HuH-7 (cell line): ENCODE measurements at regions not wholly inside any gene's neighbourhood (a gene's known extent, or its start where the extent isn't known, plus 50 kb on each side); places are given as distances from the start of the nearest gene placed in this dataset.

Source experiments
- DNase-seq: peaks from one replicate; pipeline ENCODE4 v3.0.0; 2011; ENCODE audit warnings: low spot score

DNA sequence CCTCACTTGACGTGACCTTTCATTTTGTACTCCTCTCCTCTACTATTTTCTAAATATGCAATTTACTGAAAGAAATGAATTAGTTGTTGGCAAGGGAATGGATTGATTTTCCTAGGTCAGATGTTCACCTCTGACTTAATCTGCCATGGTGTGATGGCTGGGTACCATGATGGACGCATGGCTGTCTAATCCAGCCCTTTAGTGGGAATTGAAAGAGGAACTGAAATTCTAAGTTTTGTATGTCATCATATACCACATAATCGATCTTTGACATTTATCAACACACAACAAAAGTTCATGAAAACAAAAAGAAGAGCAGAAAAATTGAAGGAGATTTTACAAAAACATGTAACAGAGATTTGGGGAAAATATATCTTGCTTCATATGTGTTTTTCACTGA, 331.3 kb upstream of the SNX7 start:
- no peak for DNase-seq

DNA sequence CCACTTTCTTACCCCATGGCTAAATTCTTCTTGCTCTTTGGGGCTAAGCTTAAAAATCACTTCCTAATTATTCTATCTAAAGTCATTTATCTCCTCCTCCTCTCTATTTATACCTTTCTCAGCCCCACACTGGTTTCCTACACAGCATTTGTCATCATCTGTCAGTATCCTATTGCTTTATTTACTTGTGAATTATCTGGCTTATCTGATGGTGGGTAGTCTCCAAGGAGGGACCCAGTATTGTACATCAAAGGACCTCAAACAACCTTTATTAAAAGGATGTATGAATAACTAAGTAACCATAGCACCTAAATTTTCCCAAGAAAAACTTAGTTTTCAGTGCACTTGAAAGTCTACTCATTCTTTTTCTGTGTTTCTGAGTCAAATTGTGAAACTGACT, 332.7 kb upstream of the SNX7 start:
- no peak for DNase-seq

DNA sequence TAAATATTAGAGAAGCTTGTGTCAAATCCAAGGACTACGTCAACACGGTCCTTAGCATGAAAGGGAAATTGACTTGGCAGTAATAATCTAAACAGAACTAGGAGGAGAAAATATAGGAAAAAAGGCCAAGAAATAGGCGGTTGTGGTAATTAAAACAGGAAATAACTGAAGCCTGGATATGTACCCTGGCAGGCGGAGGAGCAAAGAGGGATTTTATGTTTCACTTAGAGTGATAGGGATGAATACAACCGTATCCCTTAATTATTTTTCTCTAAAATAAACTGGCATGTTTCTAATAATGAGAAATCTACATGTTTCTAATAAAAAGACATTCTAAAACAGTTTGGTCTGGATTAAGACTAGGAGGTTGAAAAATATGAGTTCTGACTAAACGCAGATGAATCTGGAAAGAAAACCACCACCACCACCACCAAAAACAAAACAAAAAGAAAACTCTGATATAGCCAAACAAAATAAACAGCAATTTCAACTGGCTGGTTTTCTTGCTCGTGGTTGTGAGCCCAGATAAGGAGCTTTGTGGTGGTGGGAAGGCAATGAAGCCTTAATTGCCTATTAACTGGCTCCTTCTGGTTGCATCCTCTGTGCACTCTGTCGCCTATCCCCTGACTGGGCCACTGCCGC, 334.2 kb upstream of the SNX7 start:
- DNase-seq = no peak

DNA sequence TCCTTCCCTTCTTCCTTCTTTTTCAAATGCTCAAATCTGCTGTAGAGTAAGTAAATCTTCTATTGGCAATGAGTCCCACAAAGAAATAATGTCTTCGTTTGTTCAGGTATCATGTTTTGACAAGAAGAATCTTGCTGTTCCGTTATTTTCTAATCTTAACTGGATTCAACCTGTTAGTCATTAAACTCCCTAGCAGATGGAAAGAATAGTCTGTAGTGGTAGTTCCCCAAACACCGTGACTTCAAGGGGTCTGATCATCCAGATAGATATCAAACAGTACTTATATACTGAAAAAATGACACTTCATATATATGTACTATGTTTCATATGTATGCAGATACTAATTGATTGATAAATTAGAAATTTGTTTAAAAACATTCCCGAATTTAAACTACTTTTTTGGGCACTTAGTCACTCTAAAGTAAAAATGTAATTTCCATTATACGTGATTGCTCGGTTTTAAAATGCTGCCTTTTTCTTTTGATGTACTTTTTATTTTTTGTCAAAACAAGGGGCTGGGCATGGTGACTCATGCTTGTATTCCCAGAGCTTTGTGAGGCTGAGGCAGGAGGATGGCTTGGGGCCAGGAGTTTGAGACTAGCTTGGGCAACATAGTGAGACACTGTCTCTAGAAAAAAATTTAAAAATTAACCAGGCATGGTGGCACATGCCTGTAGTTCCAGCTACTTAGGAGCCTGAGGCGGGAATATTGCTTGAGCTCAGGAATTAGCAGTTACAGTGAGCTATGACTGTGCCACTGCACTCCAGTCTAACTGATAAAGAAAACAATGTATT, 335.7 kb upstream of the SNX7 start:
- no peak for DNase-seq

DNA sequence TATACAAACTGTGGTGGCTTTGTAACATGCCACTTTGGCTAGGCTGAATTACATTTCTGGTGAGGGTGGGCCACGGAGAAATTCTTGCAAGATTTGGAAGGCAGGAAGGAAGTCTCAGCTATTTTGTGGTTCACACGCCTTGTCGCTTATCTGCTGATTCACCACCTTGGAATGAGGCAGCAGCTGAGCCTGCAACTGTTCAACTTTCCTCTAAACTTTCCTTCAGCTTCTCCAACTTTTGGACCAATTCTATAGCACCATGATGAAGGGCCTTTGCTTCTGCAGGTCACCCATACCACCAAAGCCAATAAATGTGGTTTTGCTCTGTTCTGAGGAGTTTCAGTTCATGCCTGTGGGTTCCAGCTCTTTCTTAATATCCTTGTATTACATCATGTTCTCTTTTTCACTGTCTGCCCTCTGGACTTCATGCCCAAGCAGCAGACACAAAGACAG, 337.6 kb upstream of the SNX7 start:
- no peak for DNase-seq

DNA sequence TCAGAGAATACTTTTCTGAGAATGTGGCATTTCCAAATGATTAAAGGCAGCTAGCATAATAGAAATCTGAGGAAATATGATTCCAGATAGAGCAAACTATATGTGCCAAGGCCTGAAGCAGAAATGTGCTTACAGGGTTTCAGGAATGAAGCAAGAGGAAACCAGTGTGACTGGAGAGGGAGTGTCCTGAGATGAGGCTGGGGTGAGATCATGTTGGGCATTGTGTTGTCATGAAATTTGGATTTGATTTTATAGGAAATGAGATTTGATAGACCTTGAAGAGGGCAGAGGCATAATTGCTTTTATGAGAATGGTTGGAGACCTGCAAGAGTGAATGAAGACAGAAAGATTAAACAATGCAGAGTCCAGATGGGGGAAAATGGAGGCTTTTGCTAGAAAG, 338.1 kb upstream of the SNX7 start:
- DNase-seq = no peak

DNA sequence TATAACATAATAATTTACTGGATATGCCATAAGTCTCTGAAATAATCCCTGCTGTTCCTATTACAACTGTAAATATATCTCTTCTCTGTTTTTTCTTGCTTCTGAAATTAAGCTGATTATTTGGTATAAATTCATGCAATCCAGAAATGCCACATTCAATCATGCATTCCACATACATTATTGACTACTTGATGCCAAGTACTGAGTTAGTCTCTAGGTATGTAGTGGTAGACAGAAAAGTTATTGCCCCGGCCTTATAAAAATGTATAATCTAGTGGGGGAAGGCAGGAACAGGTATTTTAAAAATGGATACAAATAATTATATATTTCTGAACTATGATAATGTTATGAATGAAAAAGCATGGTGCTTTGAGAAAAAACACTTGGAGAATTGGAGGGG, 338.6 kb upstream of the SNX7 start:
- DNase-seq = no peak

DNA sequence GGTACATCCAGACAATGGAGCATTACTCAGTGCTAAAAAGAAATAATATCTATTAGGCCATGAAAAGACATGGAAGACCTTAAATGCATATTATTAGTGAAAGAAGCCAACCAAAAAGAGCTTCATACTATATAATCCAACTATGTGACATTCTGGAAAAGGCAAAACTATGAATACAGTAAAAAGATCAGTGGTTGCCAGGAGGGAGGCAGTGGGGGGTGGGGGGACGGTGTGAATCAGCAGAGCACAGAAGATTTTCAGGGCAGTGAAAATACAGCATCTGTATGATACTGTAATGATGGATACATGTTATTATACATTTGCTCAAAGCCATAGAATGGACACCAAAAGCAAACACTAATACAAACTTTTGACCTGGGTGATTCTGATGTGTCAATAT, 339.4 kb upstream of the SNX7 start:
- no peak for DNase-seq

DNA sequence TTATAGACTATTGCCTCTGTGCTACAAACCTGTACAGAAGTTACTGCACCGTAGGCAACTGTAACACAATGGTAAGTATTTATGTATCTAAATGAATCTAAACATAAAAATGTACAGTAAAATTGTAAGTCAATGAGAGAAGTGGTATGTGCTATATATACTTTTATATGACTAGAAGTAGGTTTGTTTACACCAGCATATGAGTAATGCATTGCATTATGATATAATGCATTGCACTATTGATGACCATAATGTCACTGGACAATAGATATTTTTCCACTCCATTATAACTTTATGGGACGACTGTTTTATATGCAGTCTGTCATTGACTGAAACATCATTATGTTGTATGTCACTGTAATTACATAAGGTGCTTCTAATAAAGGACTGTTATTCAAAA, 340.3 kb upstream of the SNX7 start:
- DNase-seq = no peak

DNA sequence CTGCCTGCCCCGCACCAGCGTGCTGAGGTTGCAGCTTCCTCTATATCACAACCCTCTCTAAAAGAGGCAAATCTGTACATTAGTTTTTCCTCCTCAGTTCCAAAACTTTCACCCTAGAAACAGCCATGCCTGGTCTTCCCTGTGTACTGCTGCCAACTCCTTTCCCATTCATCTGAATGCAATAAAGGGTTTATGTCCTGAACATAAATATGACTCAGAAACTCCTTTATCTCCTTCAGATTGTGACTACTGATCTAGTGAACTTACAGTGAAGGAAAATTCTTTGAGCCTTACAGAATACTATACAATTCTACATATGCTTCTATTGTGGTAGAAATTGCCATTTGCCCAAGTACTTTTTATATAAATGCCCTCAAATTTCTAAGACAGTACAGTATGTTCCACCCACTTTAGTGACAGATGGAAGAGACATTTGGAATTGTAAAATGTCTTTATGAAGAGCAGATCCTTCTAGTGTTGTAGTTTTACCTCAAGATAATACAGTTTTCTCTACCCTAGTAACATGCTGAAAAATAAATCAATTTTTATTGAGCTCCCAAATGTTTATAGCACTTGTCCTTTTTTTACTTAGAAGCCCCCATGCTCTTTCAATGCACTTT, 345.1 kb upstream of the SNX7 start:
- no peak for DNase-seq

DNA sequence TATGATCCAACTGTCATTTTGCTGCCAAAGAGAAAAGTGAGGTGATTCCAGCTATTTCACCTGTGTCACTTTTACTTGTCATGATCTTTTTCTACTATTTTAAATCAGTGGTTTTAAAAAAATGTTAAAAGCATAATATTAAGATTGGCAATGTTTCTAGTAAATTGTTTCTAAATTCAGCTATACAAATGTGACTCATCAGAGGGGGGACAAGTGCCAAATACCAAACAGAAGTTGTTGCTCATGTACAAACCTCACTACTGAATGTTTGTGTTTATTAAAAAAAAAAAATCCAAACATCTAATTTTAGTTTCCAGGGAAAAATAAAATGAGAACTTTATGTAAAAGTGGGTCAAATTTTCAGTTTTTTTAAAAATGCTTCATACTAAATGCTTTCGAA, 346.2 kb upstream of the SNX7 start:
- no peak for DNase-seq

DNA sequence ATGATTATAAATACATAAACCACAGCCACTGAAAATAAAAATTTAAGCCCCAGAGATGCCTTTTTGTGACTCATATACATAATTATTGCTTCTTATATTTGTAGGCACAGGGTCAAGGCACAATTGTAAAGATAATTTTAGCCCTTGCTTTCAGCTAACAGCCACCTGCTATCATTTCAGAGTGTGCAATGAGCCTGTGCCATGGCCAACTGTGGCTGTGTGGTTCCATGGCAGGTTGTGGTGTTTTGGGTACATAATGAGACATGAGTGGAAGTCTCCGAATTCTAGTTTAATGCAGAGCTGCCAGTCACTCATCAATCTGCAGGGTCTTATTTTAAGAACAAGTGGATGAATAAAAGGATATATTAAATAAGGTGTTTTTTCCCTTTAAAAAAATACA, 346.9 kb upstream of the SNX7 start:
- DNase-seq = no peak

DNA sequence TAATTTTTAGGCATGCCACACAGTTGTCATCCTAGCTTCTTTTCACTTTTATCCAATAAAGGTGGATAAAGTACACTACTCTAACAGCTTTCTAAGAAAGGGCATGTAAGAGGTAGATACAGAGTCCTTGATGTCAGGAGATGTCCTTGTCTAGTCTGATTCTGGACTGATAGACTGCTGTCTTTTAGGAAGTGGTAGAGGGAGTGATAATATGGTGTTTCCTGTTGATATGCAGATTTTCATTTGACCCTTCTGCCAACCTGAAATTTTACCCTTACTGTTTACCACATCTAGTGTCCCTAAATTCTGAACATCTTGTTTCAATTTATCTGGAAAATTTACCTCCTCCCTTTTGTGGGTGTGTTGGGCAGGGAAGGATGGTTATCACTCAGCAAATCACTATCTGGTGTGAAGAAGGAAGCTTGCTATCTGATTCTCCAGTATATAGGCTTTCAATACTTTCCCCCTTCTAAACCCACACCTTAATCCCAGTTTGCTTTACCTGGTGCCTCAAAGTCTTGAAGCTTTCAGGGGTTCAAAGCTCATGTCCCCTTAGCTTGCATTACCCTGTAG, 354.9 kb upstream of the SNX7 start:
- DNase-seq = no peak

DNA sequence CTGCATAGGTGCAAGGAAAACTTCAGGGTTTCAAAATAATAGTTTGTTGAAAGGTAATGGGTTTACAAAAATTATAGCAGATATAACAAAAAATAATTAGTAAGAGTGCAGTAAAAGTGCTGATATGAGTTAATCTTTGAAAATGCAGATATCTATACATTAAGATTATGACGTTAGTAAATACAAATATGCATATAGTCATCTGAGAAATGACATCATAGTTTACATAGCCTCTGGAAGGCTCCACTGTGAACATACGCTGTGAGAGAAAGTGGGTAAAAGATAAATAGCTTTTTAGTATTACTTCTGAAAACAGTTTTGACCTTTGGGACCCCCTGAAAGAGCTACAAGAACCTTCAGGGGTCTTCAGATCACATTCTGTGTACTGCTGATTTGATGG, 356.2 kb upstream of the SNX7 start:
- DNase-seq = no peak

DNA sequence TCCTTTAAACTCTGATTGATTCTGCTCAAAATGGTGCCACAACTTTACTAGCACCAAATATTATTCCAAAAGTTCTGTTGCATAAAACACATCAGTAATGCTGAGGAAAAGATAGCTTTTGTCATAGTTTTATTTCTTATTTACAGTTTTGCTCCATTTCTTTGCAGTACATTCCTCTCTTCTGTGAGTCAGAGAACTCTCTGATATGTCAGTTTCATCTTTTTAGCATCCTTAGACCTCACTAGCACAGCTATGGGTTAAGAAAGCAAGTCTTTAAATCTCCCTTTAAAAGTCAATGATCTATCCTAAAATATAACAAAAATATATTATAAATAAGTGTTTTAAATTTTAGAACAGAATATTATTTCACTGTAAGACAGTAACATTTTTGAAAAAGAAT, 356.6 kb upstream of the SNX7 start:
- no peak for DNase-seq

DNA sequence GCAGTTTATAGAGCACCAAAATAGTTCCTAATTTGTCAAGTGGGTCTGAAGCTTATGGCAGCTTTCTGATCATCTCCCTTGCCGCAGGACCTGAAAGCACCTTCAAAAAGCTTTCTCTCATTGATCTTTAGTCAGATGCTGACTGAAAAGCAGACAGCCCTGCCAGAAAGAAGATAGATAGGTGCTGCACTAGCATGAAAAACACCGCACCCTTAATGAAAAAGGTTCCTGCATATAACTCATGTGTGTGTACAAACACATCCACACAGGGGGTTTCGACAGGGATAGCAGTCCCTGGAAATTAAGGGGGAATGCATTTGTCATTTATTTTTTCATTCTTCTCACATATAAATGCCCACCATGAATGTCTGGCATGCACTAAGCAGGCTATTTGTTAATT, 361.7 kb upstream of the SNX7 start:
- DNase-seq = no peak

DNA sequence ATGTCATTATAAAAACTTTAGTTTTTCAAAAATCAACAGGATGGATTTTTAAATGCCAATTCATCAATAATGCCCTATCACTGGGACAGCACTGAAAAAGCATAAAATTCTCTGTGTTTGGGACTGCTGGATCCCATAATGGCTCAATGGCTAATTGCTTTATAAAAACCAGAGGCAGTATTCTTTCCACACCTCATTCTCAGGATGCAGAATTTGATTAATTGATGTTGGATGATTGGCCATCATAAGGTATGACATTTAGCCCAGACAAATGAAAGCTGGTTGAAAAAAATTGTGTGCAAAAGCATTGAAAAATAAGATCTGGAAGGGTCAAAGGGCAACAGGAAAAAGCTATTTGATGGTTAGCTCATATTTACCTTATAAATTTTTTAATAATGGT, 362.2 kb upstream of the SNX7 start:
- no peak for DNase-seq

DNA sequence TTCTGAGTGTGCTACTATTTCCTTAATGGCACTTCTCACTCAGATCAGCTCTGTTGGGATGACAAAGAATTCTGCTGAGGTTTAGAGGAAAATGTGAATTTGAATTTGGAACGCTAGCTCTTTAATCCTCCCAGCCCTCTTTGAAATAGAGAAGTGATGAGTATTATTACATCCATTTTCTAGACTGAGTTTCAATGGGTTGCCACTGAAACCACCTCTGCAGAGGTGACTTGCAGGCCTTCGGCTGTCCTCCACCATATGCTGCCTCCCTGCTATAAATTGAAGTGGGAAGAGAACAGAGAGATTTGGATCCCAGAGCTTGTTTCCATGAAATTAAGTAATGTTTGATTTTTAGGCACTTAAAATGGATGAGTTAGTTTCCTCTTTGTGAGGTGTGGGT, 363.2 kb upstream of the SNX7 start:
- no peak for DNase-seq

DNA sequence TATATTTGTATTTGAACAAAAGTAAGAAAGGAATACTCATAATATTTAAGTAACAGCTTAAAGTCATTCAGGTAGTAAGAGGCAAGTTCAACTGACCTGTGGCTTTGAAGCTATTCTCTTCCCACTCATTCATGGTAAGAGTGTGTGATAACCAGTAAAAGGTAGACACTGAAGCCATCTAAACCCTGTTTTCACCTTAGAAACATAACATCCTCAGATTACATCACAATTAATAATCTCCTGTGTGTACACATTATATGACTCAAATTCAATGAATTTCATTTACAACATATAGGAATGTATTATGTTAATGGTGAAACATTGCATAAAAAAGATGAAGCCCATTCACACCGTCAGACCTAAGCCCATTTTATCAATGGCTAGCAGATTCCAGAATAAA, 364.8 kb upstream of the SNX7 start:
- no peak for DNase-seq

DNA sequence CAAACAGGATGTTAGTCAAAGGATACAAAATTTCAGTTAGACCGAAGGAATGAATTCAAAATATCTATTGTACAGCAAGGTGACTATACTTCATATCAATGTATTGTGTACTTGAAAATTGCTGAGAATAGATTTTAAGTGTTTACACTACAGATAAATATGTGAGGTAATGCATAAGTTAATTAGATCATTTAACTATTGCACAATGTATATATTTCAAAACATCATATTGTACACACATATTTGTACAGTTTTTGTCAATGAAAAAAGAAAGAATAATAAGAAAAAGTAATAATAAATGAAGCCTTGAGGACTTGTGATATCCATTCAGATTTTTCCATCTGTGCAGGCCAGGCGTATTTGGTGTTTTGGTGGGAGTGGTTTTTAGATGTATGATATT, 367.4 kb upstream of the SNX7 start:
- DNase-seq = no peak

DNA sequence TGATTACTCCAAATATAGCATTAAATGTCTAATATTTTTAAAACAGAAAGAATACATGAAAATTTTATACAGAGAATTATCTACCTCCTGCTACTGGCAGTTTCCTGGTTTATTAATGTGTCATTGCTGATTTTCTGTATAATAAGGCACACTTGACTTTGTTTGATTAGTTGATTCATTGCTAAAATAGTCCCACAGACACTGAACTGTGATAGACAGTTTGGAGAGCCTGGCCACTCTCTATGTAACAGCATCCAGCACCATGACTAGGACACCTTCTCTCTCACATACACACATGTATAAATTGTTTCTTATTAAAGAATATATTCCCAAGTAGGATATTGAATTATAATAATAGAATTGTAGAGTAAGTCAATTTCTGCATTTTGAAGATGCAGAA, 368.5 kb upstream of the SNX7 start:
- DNase-seq = no peak

DNA sequence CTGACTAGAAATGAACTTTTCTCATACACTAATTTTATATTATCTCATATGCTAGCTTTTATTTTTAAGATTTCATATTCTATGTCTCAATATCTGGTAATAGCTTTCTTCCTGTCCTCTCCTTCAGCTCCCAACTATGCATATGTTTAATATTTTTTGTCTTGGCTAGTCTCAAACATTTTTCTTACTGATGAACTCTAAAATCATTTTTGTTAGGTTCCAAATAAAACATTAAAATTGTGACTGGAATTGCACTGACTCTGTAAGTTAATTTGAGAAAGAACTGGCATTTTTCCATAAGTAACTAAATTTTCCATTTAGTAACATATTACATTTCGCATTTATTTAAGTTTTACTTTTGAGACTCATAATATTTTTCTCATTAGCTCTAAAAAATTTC, 368.5 kb upstream of the DPYD start:
- DNase-seq = no peak

DNA sequence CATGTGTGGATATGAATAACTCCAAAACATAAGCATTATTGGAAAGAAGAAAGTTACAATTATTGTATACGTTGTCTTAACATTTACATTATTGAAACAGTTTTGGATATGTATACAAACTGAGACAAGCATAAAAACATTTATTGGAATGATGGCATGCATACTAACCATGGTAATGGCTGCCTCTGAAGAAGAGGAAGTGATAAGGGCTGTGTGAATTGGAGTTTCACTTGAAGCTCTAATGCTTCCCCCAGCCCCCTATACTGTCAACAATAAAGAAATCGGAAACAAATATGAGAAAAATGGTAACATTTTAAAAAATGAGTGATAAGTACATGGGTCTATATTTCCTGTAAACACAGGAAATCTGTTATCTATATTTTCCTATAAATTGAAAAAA, 367.7 kb upstream of the DPYD start:
- no peak for DNase-seq
